GM12878 (cell line): ENCODE measurements at regions not wholly inside any gene's neighbourhood (a gene's known extent, or its start where the extent isn't known, plus 50 kb on each side); places are given as distances from the start of the nearest gene placed in this dataset.

Source experiments
- BCL11A ChIP-seq: IDR thresholded peaks from 2 replicates; pipeline ENCODE4 v1.6.1; 2011; ENCODE audit warnings: low read depth, low read length
- CTCF ChIP-seq, 3 experiments: IDR thresholded peaks in 2 of 3; conservative IDR thresholded peaks in 1 of 3; 2 replicates each; pipeline ENCODE4 v1.5.1; 2011; ENCODE audit warnings: low read depth in 3 of 3, low read length in 3 of 3, mild to moderate bottlenecking in 3 of 3, control low read depth in 2 of 3, moderate library complexity in 2 of 3, inconsistent platforms in 1 of 3, mixed read lengths in 1 of 3; ENCODE audit not compliant: control insufficient read depth in 2 of 3, insufficient read depth in 1 of 3; ENCODE audit errors: extremely low read depth in 1 of 3
- DPF2 ChIP-seq: fragments of 450-650 bp; IDR thresholded peaks from 2 replicates; pipeline ENCODE4 v1.6.1; 2017; ENCODE audit warnings: mild to moderate bottlenecking
- POLR2AphosphoS5 ChIP-seq: IDR thresholded peaks from 2 replicates; pipeline ENCODE4 v1.6.1; 2011; ENCODE audit warnings: mild to moderate bottlenecking, low read length, inconsistent platforms
- ZNF384 ChIP-seq: IDR thresholded peaks from 2 replicates; pipeline ENCODE4 v1.6.1; 2012; ENCODE audit warnings: low read depth, mild to moderate bottlenecking, low read length, improper control_type of control experiment, borderline replicate concordance

- no peak for TF ChIP-seq POLR2AphosphoS5
- no peak for TF ChIP-seq BCL11A
- TF ChIP-seq CTCF (IDR thresholded peaks at IDR 0.05 in 2 of 3, conservative IDR thresholded peaks at IDR 0.05 in 1 of 3; ENCODE audit: control insufficient read depth in 2 of 3, extremely low read depth in 1 of 3, insufficient read depth in 1 of 3, low read depth in 3 of 3, low read length in 3 of 3): peak in 1 of 3 experiments; percentile 4; a peak in 1 of 6 replicates
- TF ChIP-seq DPF2: no peak
- TF ChIP-seq ZNF384: no peak
Observed at GRCh38 chrX:99394456-99394855, 1015.6 kb downstream of the PCDH19 start.
